ENCODE measurements at regions not wholly inside any gene's neighbourhood (a gene's known extent, or its start where the extent isn't known, plus 50 kb on each side); places are given as distances from the start of the nearest gene placed in this dataset.
"Not testable (repeated sequence)": the region's sequence is repeated elsewhere in the genome, so short reads cannot be mapped to it uniquely, and the experiment has no call there.

- H3K36me3 ChIP-seq, result no peaks in the 10 kb centered on the region
- no peaks in the 10 kb centered on the region for H3K9me3 ChIP-seq
- no peaks in the 10 kb centered on the region for H3K4me1 ChIP-seq
- no peaks in the 10 kb centered on the region for H3K27me3 ChIP-seq
- intact Hi-C loops (cut with DNase I), result no loop called here
- 48 to 84% methylated on average over 2 of the region's 2 CpGs for WGBS, 2 donors
- no peak overlapping the region for H3K4me3 ChIP-seq (replicated peaks in 1 of 3)
- TF ChIP-seq CTCF (IDR thresholded peaks at IDR 0.05) (no peak), POLR2A (IDR thresholded peaks at IDR 0.05) (no peak)
- DNase-seq, result no peak
- no peak overlapping the region for H3K27ac ChIP-seq
Observed at GRCh38 chr1:187943606-187944403, 1115.1 kb downstream of the PLA2G4A start.

DNA sequence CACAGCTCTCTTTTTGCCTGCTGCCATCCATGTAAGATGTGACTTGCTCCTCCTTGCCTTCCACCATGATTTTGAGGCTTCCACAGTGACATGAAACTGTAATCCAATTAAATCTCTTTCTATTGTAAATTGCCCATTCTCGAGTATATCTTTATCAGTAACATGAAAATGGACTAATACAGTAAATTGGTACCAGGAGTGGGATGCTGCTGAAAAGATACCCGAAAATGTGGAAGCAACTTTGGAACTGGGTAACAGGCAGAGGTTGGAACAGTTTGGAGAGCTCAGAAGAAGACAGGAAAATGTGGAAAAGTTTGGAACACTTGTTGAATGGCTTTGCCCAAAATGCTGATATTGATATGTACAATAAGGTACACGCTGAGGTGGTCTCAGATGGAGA is 1117.9 kb downstream of the PLA2G4A start:
- H3K27ac ChIP-seq; H3K4me1 ChIP-seq; H3K36me3 ChIP-seq; H3K27me3 ChIP-seq; DNase-seq; H3K9me3 ChIP-seq; H3K4me3 ChIP-seq (replicated peaks in 1 of 3); intact Hi-C loops (cut with DNase I): not testable (repeated sequence)
- 71 to 74% methylated on average over 3 of the region's 3 CpGs for WGBS, 2 donors

GRCh38 chr1:187947359-187947758 is 1118.6 kb downstream of the PLA2G4A start:
- H3K4me1 ChIP-seq, result no peaks in the 10 kb centered on the region
- no peaks in the 10 kb centered on the region for H3K36me3 ChIP-seq
- TF ChIP-seq POLR2A (IDR thresholded peaks at IDR 0.05) (no peak), CTCF (IDR thresholded peaks at IDR 0.05) (no peak)
- intact Hi-C loops (cut with DNase I), result no loop called here
- H3K9me3 ChIP-seq, result no peaks in the 10 kb centered on the region
- H3K27me3 ChIP-seq, result no peaks in the 10 kb centered on the region
- no peak overlapping the region for H3K27ac ChIP-seq
- no peak overlapping the region for H3K4me3 ChIP-seq (replicated peaks in 1 of 3)
- DNase-seq, result no peak

DNA sequence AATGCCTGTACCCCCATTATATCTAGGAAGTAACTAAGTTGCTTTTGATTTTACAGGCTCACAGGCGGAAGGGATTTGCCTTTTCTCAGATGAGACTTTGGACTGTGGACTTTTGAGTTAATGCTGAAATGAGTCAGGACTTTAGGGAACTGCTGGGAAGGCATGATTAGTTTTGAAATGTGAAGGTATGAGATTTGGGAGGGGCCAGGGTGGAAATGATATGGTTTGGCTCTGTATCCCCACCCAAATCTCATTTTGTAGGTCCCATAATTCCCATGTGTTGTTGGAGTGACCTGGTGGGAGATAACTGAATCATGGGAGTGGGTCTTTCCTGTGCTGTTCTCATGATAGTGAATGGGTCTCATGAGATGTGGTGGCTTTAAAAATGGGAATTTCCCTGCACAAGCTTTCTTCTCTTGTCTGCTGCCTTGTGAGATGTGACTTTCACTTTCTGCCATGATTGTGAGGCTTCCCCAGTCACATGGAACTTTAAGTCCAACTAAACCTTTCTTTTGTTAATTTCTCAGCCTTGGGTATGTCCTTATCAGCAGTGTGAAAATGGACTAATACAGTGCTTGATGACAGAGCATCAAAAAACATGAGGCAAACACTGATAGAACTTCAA is 1119.5 kb downstream of the PLA2G4A start:
- Histone ChIP-seq H3K27ac (no peak overlapping the region), H3K36me3 (no peaks in the 10 kb centered on the region), H3K4me1 (no peaks in the 10 kb centered on the region), H3K9me3 (no peaks in the 10 kb centered on the region), H3K4me3 (replicated peaks in 1 of 3) (no peak overlapping the region), H3K27me3 (no peaks in the 10 kb centered on the region)
- WGBS, 2 donors, result 84 to 86% methylated on average over 1 of the region's 1 CpG
- intact Hi-C loops (cut with DNase I), result no loop called here
- TF ChIP-seq POLR2A (IDR thresholded peaks at IDR 0.05), result no peak
- no peak for DNase-seq

GRCh38 chr1:187949567-187949966 is 1120.8 kb downstream of the PLA2G4A start:
- WGBS, 2 donors, result 94 to 97% methylated on average over 1 of the region's 1 CpG
- intact Hi-C loops (cut with DNase I), result no loop called here

More at GRCh38 chr1:187949567-187949966, 1120.8 kb downstream of the PLA2G4A start:
- H3K4me3 ChIP-seq (replicated peaks in 1 of 3), result no peak overlapping the region
- H3K27me3 ChIP-seq, result no peaks in the 10 kb centered on the region
- no peaks in the 10 kb centered on the region for H3K36me3 ChIP-seq
- TF ChIP-seq CTCF (IDR thresholded peaks at IDR 0.05) (no peak), POLR2A (IDR thresholded peaks at IDR 0.05) (no peak)
- no peaks in the 10 kb centered on the region for H3K9me3 ChIP-seq
- H3K4me1 ChIP-seq, result no peaks in the 10 kb centered on the region
- H3K27ac ChIP-seq, result no peak overlapping the region
- DNase-seq, result no peak
